ENCODE measurements at regions not wholly inside any gene's neighbourhood (a gene's known extent, or its start where the extent isn't known, plus 50 kb on each side); places are given as distances from the start of the nearest gene placed in this dataset.
A peak's percentile ranks its signal among the peaks of the same experiment; 100 is the strongest.
"Not testable (repeated sequence)": the region's sequence is repeated elsewhere in the genome, so short reads cannot be mapped to it uniquely, and the experiment has no call there.

DNA sequence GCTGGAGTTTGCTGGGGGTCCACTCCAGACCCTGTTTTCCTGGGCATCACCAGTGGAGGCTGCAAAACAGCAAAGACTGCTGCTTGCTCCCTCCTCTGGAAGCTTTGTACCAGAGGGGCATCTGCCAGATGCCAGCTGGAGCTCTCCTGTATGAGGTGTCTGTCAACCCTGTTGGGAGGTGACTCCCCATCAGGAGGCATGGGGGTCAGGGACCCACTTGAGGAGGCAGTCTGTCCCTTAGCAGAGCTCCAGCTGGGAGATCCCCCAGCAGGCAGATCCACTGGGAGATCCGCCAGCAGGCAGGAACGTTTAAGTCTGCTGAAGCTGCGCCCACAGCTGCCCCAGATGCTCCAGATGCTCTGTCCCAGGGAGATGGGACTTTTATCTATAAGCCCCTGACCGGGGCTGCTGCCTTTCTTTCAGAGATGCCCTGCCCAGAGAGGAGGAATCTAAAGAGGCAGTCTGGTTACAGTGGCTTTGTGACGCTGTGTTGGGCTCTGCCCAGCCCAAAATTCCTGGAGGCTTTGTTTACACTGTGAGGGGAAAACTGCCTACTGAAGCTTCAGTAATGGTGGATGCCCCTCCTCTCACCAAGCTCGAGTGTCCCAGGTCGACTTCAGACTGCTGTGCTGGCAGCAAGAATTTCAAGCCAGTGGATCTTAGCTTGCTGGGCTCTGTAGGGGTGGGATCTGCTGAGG is 260.5 kb upstream of the SLC8A1 start:
- DNase-seq: not testable (repeated sequence)

DNA sequence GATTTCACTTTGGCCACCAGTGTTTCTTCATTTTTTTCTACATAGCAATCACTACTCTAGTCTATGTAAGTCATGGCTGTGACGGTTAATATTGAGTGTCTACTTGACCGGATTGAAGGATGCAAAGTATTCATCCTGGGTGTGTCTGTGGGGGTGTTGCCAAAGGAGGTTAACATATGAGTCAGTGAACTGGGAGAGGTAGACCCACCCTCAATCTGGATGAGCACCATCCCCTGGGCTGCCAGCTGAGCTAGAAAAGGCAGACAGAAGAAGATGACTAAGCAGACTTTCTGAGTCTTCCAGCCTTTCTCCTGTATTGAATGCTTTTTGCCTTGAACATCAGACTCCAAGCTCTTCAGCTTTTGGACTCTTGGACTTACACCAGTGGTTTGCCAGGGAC is 265.0 kb upstream of the SLC8A1 start:
- peak; percentile 18 for DNase-seq

DNA sequence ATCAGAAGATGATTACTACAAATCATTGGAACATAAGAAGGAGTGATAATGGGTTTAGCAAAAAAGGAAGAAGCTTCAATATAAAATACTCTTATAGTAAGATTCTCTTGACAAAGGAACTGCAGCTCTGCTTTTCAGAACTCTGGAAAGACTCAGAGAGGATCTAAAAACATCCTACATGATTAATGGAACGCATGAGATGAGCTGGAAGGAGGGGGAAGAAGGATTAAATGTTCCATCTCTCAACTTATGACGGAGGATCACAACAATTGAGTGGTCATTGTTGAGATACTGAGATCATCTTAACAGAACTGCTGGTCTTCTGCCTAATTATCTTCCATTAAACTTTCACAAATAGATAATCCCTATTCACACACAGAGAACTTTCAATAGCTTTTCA is 267.5 kb upstream of the SLC8A1 start:
- DNase-seq: no peak

GRCh38 chr2:40721595-40721994 is 269.7 kb upstream of the SLC8A1 start:
- no peak for DNase-seq

- no peak for DNase-seq
Measured at GRCh38 chr2:40723194-40723593, 271.3 kb upstream of the SLC8A1 start.

DNA sequence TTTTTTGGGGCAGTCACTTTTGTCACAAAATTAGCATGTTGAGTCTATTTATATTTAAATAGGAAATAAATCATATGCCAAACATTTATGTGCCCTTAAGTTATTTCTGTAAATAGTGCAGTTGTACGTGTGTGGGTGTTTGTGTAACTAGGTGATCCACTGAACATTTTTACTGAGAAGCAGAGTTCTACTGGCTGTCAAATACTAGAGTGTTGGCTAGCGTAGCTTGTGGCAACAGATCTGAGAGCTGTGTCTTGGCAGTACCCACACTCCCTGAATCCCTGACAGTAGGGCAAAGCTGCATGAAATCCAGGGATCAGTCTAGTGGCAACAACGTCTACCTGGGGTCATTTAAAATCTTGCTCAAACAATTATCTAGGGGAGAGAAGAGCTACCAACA is 273.1 kb upstream of the SLC8A1 start:
- no peak for DNase-seq

GRCh38 chr2:40725950-40726349 is 274.1 kb upstream of the SLC8A1 start:
- DNase-seq: no peak

- DNase-seq: no peak
Measured at GRCh38 chr2:40734797-40735196, 282.9 kb upstream of the SLC8A1 start.

GRCh38 chr2:40737180-40737579 is 285.3 kb upstream of the SLC8A1 start:
- no peak for DNase-seq

GRCh38 chr2:40740419-40740818 is 288.5 kb upstream of the SLC8A1 start:
- DNase-seq: peak; percentile 72

DNA sequence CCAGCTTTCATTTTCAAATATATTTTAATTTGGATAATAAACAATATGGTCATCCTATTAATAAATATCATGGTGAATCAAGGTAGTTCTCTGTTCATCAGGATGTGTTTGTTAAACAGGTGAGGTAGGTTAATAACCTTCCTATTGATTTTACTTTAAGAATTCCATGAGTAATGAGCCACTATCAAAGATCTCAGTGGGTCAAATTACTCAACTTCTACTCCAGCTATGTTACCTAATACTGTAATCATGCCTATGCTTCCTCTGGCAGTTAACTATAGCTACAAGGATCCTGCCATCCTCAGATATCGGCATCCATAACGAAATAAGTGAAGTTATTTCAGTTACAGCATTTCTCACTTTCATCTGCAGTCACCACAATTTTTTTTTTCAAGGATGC is 289.6 kb upstream of the SLC8A1 start:
- DNase-seq: peak; percentile 25

GRCh38 chr2:40746191-40746590 is 294.3 kb upstream of the SLC8A1 start:
- DNase-seq: peak; percentile 95

GRCh38 chr2:40751981-40752380 is 300.1 kb upstream of the SLC8A1 start:
- no peak for DNase-seq

GRCh38 chr2:40752796-40753195 is 300.9 kb upstream of the SLC8A1 start:
- DNase-seq: no peak

- no peak for DNase-seq
Measured at GRCh38 chr2:40754912-40755311, 303.0 kb upstream of the SLC8A1 start.

- DNase-seq: peak; percentile 29
Measured at GRCh38 chr2:40758401-40759155, 306.7 kb upstream of the SLC8A1 start.

- DNase-seq: peak; percentile 85
Measured at GRCh38 chr2:40760071-40760666, 308.3 kb upstream of the SLC8A1 start.

DNA sequence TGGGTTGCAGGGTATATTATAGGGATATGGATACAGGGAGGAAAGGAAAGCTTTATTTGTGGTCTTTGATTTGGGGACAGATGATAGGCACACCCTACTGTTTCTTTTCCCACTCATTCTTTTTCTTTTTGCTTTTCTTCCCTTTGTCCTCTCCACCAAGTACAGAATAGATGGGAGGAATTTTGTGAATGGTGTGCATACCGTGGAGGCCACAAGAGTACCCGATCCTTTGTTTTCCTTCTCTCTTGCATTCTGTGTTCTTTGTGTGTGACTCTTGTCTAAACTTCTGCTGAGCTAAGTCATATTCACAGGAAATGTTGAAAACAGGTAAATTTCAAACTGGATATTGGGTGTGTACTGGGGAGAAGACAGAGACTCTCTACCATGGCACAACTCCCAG is 321.4 kb upstream of the SLC8A1 start:
- no peak for DNase-seq

DNA sequence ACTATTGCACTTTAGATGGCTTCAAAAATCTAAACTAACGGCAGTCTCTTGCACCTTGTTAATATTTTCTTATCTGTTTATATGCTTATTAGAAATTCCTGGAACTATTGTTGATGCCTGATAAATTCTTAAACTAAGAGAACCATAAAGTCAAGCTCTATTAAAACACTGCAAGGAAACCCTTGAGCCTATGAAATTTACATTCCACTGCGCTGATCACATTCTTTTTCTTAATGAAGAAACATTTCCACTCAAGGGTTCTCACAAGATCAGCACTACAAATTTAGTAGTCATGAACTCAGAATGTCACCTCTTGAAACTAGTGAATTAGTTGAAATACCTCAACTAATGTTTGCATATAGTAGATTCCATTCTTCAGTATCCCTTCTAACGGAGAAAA is 331.8 kb upstream of the SLC8A1 start:
- no peak for DNase-seq

DNA sequence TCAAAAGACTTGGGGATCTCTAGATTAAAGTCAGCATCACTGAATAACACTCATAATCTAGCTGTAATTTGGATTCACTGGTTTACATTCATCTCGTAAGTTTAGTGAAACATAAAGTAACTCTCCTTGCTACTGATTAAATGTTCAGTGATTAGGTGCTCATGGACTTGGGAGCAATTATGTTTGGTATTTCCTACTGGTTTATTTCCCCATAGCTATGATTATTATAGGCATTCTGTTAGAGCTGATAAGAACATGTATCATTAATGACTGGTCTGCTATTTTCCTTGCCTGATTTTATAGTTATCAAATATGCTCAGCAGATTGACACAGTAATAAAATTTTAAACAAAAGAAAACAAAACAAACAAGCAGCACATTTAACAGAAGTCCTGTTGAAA is 334.7 kb upstream of the SLC8A1 start:
- no peak for DNase-seq

- DNase-seq: no peak
Measured at GRCh38 chr2:40797120-40797519, 345.2 kb upstream of the SLC8A1 start.

- no peak for DNase-seq
Measured at GRCh38 chr2:40803900-40804299, 352.0 kb upstream of the SLC8A1 start.

DNA sequence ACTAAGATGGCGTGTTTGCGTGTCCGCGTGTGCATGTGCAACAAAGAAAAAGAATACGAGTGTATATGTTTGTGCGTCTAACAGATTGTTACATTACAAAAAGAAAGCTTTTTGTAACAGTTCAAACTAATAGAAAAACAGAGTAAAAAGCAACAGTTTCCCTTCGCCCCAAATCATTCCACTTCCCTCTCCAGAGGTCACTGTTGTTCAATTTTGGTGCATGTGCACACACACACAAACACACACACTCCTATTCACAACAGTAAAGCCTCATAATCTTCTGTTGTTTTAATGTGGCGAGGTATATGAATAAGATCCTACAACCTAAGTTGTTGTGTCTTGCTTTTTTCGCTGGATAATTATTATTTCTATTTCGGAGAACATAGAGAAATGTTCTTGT is 357.3 kb upstream of the SLC8A1 start:
- no peak for DNase-seq

GRCh38 chr2:40814616-40815015 is 362.7 kb upstream of the SLC8A1 start:
- DNase-seq: no peak
